NCI-H1694 treated with DMSO at 0.1 percent for 48 hours (cell line): ENCODE measurements at regions not wholly inside any gene's neighbourhood (a gene's known extent, or its start where the extent isn't known, plus 50 kb on each side); places are given as distances from the start of the nearest gene placed in this dataset.
"Not testable (repeated sequence)": the region's sequence is repeated elsewhere in the genome, so short reads cannot be mapped to it uniquely, and the experiment has no call there.

Source experiments
- DNase-seq: peaks from one replicate; lab custom pipeline; 2025; lab: John Stamatoyannopoulos, UW

- no peak for DNase-seq
Observed at GRCh38 chr1:73475316-73475870, 722.6 kb downstream of the LRRIQ3 start.

GRCh38 chr1:73472810-73473209 lies 725.2 kb downstream of the LRRIQ3 start:
- no peak for DNase-seq

GRCh38 chr1:73467731-73468130 lies 730.2 kb downstream of the LRRIQ3 start:
- no peak for DNase-seq

GRCh38 chr1:73463873-73464272 lies 734.1 kb downstream of the LRRIQ3 start:
- DNase-seq, result no peak

- DNase-seq, result no peak
Observed at GRCh38 chr1:73452522-73452921, 745.5 kb downstream of the LRRIQ3 start.

GRCh38 chr1:73450668-73451067 lies 747.3 kb downstream of the LRRIQ3 start:
- DNase-seq, result not testable (repeated sequence)

GRCh38 chr1:73411479-73411878 lies 786.5 kb downstream of the LRRIQ3 start:
- peak; percentile 54 for DNase-seq

- no peak for DNase-seq
Observed at GRCh38 chr1:73401666-73402065, 796.3 kb downstream of the LRRIQ3 start.

- no peak for DNase-seq
Observed at GRCh38 chr1:73382966-73383365, 815.0 kb downstream of the LRRIQ3 start.

- no peak for DNase-seq
Observed at GRCh38 chr1:73366734-73367413, 831.1 kb downstream of the LRRIQ3 start.

- no peak for DNase-seq
Observed at GRCh38 chr1:73359001-73359400, 839.0 kb downstream of the LRRIQ3 start.

- DNase-seq, result no peak
Observed at GRCh38 chr1:73356485-73356884, 841.5 kb downstream of the LRRIQ3 start.

GRCh38 chr1:73343947-73344346 lies 854.0 kb downstream of the LRRIQ3 start:
- no peak for DNase-seq

GRCh38 chr1:73333847-73334503 lies 864.0 kb downstream of the LRRIQ3 start:
- no peak for DNase-seq

GRCh38 chr1:73331726-73332125 lies 866.2 kb downstream of the LRRIQ3 start:
- no peak for DNase-seq

- DNase-seq, result no peak
Observed at GRCh38 chr1:73327998-73328397, 870.0 kb downstream of the LRRIQ3 start.

GRCh38 chr1:73327180-73327793 lies 870.7 kb downstream of the LRRIQ3 start:
- no peak for DNase-seq

- no peak for DNase-seq
Observed at GRCh38 chr1:73326663-73327062, 871.3 kb downstream of the LRRIQ3 start.

- DNase-seq, result no peak
Observed at GRCh38 chr1:73310797-73311381, 887.1 kb downstream of the LRRIQ3 start.

GRCh38 chr1:73306899-73307555 lies 890.9 kb downstream of the LRRIQ3 start:
- DNase-seq, result no peak

GRCh38 chr1:73273886-73274285 lies 924.1 kb downstream of the LRRIQ3 start:
- DNase-seq, result no peak

GRCh38 chr1:73245196-73245595 lies 952.8 kb downstream of the LRRIQ3 start:
- not testable (repeated sequence) for DNase-seq
